Karpas-422 (cell line): ENCODE measurements at regions not wholly inside any gene's neighbourhood (a gene's known extent, or its start where the extent isn't known, plus 50 kb on each side); places are given as distances from the start of the nearest gene placed in this dataset.

Source experiments
- DNase-seq: peaks from one replicate; pipeline ENCODE4 v3.0.0-alpha.2; 2015
- H2AFZ ChIP-seq: fragments of 200-600 bp; sonication (generic); 2 replicates; pipeline ENCODE4 v1.6.1; 2014; ENCODE audit warnings: antibody characterized with exemption, low read length, mixed read lengths
- H3K27ac ChIP-seq: fragments of 200-600 bp; sonication (generic); 2 replicates; pipeline ENCODE4 v1.5.1; 2014; ENCODE audit warnings: mild to moderate bottlenecking, low read length, moderate library complexity
- H3K27me3 ChIP-seq: fragments of 200-600 bp; sonication (generic); 2 replicates; pipeline ENCODE4 v1.6.1; 2014; ENCODE audit warnings: low read length, mixed read lengths
- H3K36me3 ChIP-seq: fragments of 200-600 bp; sonication (generic); 2 replicates; pipeline ENCODE4 v1.6.1; 2014; ENCODE audit warnings: low read length, mixed read lengths; ENCODE audit not compliant: insufficient read depth
- H3K4me1 ChIP-seq: fragments of 200-600 bp; sonication (generic); 2 replicates; pipeline ENCODE4 v1.6.1; 2014; ENCODE audit warnings: mild to moderate bottlenecking, low read length, mixed read lengths
- H3K4me2 ChIP-seq: fragments of 200-600 bp; sonication (generic); 2 replicates; pipeline ENCODE4 v1.6.1; 2014; ENCODE audit warnings: low read length, low read depth, mild to moderate bottlenecking; ENCODE audit not compliant: poor library complexity, severe bottlenecking
- H3K4me3 ChIP-seq: fragments of 200-600 bp; sonication (generic); 2 replicates; pipeline ENCODE4 v1.5.1; 2014; ENCODE audit warnings: mild to moderate bottlenecking, antibody characterized with exemption, low read length, mixed read lengths
- H3K79me2 ChIP-seq: fragments of 200-600 bp; sonication (generic); 2 replicates; pipeline ENCODE4 v1.6.1; 2014; ENCODE audit warnings: mild to moderate bottlenecking, low read length, mixed read lengths
- H3K9ac ChIP-seq: fragments of 200-600 bp; sonication (generic); 2 replicates; pipeline ENCODE4 v1.6.0; 2014; ENCODE audit warnings: low read length
- H3K9me2 ChIP-seq: fragments of 200-600 bp; sonication (generic), shearing (Covaris generic); replicated peaks from 2 replicates; pipeline ENCODE4 v1.6.0; 2014; ENCODE audit warnings: mild to moderate bottlenecking, low read length, moderate library complexity; ENCODE audit not compliant: insufficient read depth
- H3K9me3 ChIP-seq: fragments of 300-700, 200-600 bp; sonication (generic); 2 replicates; pipeline ENCODE4 v1.6.1; 2014; ENCODE audit warnings: low read length, mixed read lengths
- H4K20me1 ChIP-seq: fragments of 200-600 bp; sonication (generic); 2 replicates; pipeline ENCODE4 v1.6.1; 2014; ENCODE audit warnings: mild to moderate bottlenecking, antibody characterized with exemption, low read length, low read depth; ENCODE audit not compliant: insufficient read depth

DNA sequence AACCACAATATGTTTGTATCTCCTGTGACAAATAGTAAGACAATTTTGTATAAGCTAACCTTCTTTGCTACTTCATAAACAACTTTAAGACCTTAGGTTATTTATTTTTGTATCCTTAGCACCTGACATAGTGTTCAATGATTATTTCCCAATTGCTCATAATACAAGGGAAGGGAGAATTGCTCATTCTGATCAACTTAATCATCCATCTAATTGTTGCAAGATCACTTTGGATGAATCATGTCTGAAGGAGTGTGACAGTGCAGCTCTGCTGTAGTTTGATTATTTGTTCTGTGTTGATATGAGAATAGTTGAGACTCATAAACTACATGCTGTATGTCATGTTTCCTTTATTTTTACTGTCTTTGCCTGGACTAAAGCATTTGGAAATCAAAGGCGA is 721.3 kb upstream of the SEMA6A start:
- no peak overlapping the region for H3K4me3 ChIP-seq
- DNase-seq = no peak
- no peak overlapping the region for H2AFZ ChIP-seq
- no peaks in the 10 kb centered on the region for H3K27me3 ChIP-seq
- H3K79me2 ChIP-seq = no peaks in the 10 kb centered on the region
- H3K27ac ChIP-seq = no peak overlapping the region
- no peaks in the 10 kb centered on the region for H3K4me1 ChIP-seq
- H3K36me3 ChIP-seq = no peaks in the 10 kb centered on the region
- no peaks in the 10 kb centered on the region for H3K9me3 ChIP-seq
- H3K9ac ChIP-seq = no peak overlapping the region
- H3K9me2 ChIP-seq = no peaks in the 10 kb centered on the region
- no peaks in the 10 kb centered on the region for H4K20me1 ChIP-seq
- H3K4me2 ChIP-seq = no peak overlapping the region

GRCh38 chr5:117286813-117287212 is 712.2 kb upstream of the SEMA6A start:
- no peaks in the 10 kb centered on the region for H3K36me3 ChIP-seq
- H3K4me3 ChIP-seq = no peak overlapping the region
- H3K79me2 ChIP-seq = no peaks in the 10 kb centered on the region
- no peak overlapping the region for H3K9ac ChIP-seq
- H3K4me2 ChIP-seq = no peak overlapping the region
- no peaks in the 10 kb centered on the region for H4K20me1 ChIP-seq
- no peaks in the 10 kb centered on the region for H3K9me3 ChIP-seq
- H2AFZ ChIP-seq = no peak overlapping the region
- 0 out of 2 replicates have a peak, but pooled peaks cover 5% of the 10 kb centered on the region for H3K9me2 ChIP-seq
- no peaks in the 10 kb centered on the region for H3K27me3 ChIP-seq
- H3K4me1 ChIP-seq = no peaks in the 10 kb centered on the region
- no peak for DNase-seq
- H3K27ac ChIP-seq = no peak overlapping the region

DNA sequence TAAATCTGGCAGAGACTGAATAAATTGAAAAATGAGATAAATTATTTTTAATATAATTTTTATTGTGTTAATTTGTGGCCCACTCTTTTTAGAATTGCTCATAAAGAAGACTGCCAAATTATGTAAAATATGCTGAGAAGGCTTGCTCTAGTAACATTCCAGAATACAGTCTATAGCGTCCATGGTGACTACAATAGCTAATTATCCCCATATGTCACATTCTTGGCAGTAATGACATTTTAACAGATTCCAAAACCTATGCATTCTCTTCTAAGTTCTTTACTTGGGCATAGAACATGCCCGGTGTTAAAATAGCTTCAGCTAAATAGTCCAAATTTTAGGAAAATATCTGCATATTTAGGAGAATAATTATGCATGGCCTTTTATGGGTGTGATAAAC is 697.0 kb upstream of the SEMA6A start:
- Histone ChIP-seq H3K79me2 (no peaks in the 10 kb centered on the region), H3K27me3 (no peaks in the 10 kb centered on the region), H3K4me1 (no peaks in the 10 kb centered on the region), H2AFZ (no peak overlapping the region), H3K9me2 (no peaks in the 10 kb centered on the region), H4K20me1 (no peaks in the 10 kb centered on the region), H3K36me3 (no peaks in the 10 kb centered on the region), H3K9ac (no peak overlapping the region), H3K9me3 (no peaks in the 10 kb centered on the region), H3K4me2 (no peak overlapping the region), H3K27ac (no peak overlapping the region), H3K4me3 (no peak overlapping the region)
- DNase-seq = no peak

- H3K36me3 ChIP-seq = no peaks in the 10 kb centered on the region
- H3K4me1 ChIP-seq = no peaks in the 10 kb centered on the region
Measured at GRCh38 chr5:117266280-117266679, 691.7 kb upstream of the SEMA6A start.

DNA sequence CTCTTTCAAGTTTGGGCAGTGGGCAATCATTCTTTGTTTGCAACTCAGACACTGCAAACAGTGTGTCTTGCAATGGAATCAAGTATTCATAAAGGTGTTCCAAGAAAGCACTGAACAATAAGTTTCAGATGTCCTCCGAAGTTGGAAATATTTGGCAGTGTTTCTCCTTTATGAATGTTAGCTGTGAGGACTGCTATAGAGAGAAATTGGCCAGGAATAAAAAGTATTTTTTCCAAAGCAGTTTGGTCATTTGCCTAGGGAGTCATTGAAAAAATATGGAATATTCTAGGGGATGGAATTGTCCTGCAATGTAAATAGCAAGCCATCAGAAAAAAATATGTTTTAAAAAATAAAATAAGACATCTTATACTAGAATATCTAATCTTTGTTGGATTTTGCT is 688.6 kb upstream of the SEMA6A start:
- H2AFZ ChIP-seq = no peak overlapping the region
- H3K79me2 ChIP-seq = no peaks in the 10 kb centered on the region
- no peaks in the 10 kb centered on the region for H4K20me1 ChIP-seq
- H3K9me3 ChIP-seq = 0 out of 2 replicates have a peak, but pooled peaks cover 4% of the 10 kb centered on the region
- H3K27me3 ChIP-seq = no peaks in the 10 kb centered on the region
- no peaks in the 10 kb centered on the region for H3K4me1 ChIP-seq
- H3K4me3 ChIP-seq = no peak overlapping the region
- H3K4me2 ChIP-seq = no peak overlapping the region
- H3K27ac ChIP-seq = no peak overlapping the region
- H3K9ac ChIP-seq = no peak overlapping the region
- no peaks in the 10 kb centered on the region for H3K9me2 ChIP-seq
- DNase-seq = no peak
- no peaks in the 10 kb centered on the region for H3K36me3 ChIP-seq

More at GRCh38 chr5:117266280-117266679, 691.7 kb upstream of the SEMA6A start:
- Histone ChIP-seq H4K20me1 (no peaks in the 10 kb centered on the region), H3K9me2 (no peaks in the 10 kb centered on the region), H3K79me2 (no peaks in the 10 kb centered on the region), H3K4me3 (no peak overlapping the region), H3K9ac (no peak overlapping the region), H3K27me3 (no peaks in the 10 kb centered on the region), H3K27ac (no peak overlapping the region), H3K4me2 (no peak overlapping the region), H2AFZ (no peak overlapping the region), H3K9me3 (0 out of 2 replicates have a peak, but pooled peaks cover 4% of the 10 kb centered on the region)
- DNase-seq = no peak

DNA sequence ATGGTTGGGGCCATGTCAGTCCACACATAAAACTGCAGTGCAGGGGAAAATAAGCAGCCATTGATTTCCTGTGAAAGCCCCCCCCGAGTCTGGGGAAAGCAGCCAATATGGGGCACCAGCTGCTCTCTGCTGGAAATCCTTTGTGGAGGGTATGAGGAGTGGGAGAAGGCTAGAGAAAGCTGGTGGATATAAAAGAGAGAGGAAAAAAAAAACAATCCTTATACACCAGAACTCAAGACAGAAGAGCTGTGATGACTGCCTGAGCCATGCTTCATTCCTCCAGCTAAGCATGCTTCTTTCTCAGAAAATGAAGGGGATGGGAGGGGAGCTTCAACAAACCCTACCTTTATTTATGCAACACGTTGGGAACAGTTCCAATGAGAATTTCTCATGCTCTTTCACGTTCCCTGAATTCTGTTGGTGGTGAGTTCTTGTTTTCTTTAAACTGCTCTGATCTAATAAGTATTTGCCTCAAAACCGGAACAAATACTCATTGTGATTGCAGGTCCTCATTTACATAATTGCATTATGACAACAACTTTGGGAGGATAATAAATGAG is 688.0 kb upstream of the SEMA6A start:
- DNase-seq = no peak
- Histone ChIP-seq H4K20me1 (no peaks in the 10 kb centered on the region), H3K9me2 (0 out of 2 replicates have a peak, but pooled peaks cover 2% of the 10 kb centered on the region), H3K27me3 (no peaks in the 10 kb centered on the region), H3K4me1 (no peaks in the 10 kb centered on the region), H3K9ac (no peak overlapping the region), H3K4me2 (no peak overlapping the region), H3K27ac (no peak overlapping the region), H3K4me3 (no peak overlapping the region), H3K9me3 (0 out of 2 replicates have a peak, but pooled peaks cover 4% of the 10 kb centered on the region), H3K36me3 (no peaks in the 10 kb centered on the region), H2AFZ (no peak overlapping the region), H3K79me2 (no peaks in the 10 kb centered on the region)

- DNase-seq = no peak
- H3K27ac ChIP-seq = no peak overlapping the region
- H3K9me3 ChIP-seq = 0 out of 2 replicates have a peak, but pooled peaks cover 4% of the 10 kb centered on the region
- no peaks in the 10 kb centered on the region for H3K36me3 ChIP-seq
- no peak overlapping the region for H2AFZ ChIP-seq
- no peak overlapping the region for H3K4me2 ChIP-seq
- H4K20me1 ChIP-seq = no peaks in the 10 kb centered on the region
- no peaks in the 10 kb centered on the region for H3K79me2 ChIP-seq
- no peak overlapping the region for H3K9ac ChIP-seq
- no peaks in the 10 kb centered on the region for H3K27me3 ChIP-seq
- H3K9me2 ChIP-seq = 0 out of 2 replicates have a peak, but pooled peaks cover 2% of the 10 kb centered on the region
- H3K4me1 ChIP-seq = no peaks in the 10 kb centered on the region
- no peak overlapping the region for H3K4me3 ChIP-seq
Measured at GRCh38 chr5:117261948-117262571, 687.4 kb upstream of the SEMA6A start.

DNA sequence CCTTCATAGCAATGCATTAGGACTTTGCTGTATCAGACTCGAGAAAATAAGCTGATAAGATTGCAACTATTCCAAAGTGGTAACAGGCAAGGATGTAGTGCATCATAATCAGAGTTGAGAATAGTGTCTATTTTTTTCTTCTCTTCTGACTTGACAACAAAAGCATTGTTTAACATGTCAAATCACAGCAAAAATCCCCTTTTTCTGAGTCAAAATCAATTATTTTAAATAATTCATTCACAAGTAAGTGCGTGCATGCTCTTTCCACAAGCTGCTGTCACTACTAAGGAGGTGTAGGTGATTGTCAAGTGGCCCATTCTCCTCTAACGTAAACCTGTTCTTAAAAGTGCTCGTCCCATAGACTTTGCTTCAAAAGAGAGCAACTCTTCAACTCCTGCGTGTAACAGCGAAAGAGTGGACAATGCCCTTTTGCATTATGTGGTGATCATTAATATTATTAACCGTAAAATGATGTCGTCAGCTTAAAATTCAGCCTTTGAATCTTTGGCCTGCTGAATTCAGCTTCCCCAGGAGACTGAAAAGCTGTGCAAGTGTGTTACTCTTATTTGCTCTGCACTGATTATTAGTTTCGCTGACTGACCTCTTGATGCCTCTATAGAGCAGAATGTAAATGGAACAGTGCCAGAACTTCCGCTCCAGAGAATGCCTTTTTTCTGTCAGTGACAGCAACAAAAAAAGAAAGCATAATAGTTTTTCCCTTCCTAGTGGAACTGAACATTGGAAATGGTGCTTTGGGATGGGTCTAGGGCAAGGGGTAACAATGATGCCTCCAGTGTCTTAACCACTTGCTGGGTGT is 680.8 kb upstream of the SEMA6A start:
- Histone ChIP-seq H3K27me3 (no peaks in the 10 kb centered on the region), H2AFZ (no peak overlapping the region), H4K20me1 (no peaks in the 10 kb centered on the region), H3K4me2 (no peak overlapping the region), H3K9ac (no peak overlapping the region), H3K79me2 (no peaks in the 10 kb centered on the region), H3K36me3 (no peaks in the 10 kb centered on the region), H3K9me2 (0 out of 2 replicates have a peak, but pooled peaks cover 2% of the 10 kb centered on the region), H3K9me3 (no peaks in the 10 kb centered on the region), H3K4me3 (no peak overlapping the region), H3K27ac (no peak overlapping the region), H3K4me1 (no peaks in the 10 kb centered on the region)
- no peak for DNase-seq
